WTC11 (cell line): ENCODE measurements at regions not wholly inside any gene's neighbourhood (a gene's known extent, or its start where the extent isn't known, plus 50 kb on each side); places are given as distances from the start of the nearest gene placed in this dataset.

Experiments used
- AFF4 ChIP-seq: sonication (generic); formaldehyde crosslinking; IDR thresholded peaks from 2 replicates; pipeline ENCODE4 v1.8.1; 2023; ENCODE audit warnings: mild to moderate bottlenecking, missing genetic modification reagents, borderline replicate concordance
- AR ChIP-seq: fragments of 250-450 bp; sonication (Bioruptor Pico); IDR thresholded peaks from 2 replicates; pipeline ENCODE4 v1.9.0; 2021; ENCODE audit warnings: mild to moderate bottlenecking
- ATF1 ChIP-seq: sonication (generic); formaldehyde crosslinking; IDR thresholded peaks from 2 replicates; pipeline ENCODE4 v1.8.1; 2023; ENCODE audit warnings: mild to moderate bottlenecking, moderate library complexity, missing genetic modification reagents
- ATF6 ChIP-seq: sonication (generic); formaldehyde crosslinking; IDR thresholded peaks from 2 replicates; pipeline ENCODE4 v1.8.1; 2023; ENCODE audit warnings: mild to moderate bottlenecking, missing genetic modification reagents
- CBFB ChIP-seq: sonication (generic); formaldehyde crosslinking; IDR thresholded peaks from 2 replicates; pipeline ENCODE4 v1.8.1; 2022; ENCODE audit warnings: mild to moderate bottlenecking, low read depth, missing genetic modification reagents
- CTCF ChIP-seq: fragments of 200-600 bp; IDR thresholded peaks from 2 replicates; pipeline ENCODE4 v1.8.0; 2022; ENCODE audit warnings: antibody characterized with exemption
- GRHL2 ChIP-seq: fragments of 250-450 bp; sonication (Bioruptor Pico); IDR thresholded peaks from 2 replicates; pipeline ENCODE4 v1.8.0; 2022; ENCODE audit warnings: mild to moderate bottlenecking, moderate library complexity; ENCODE audit not compliant: insufficient replicate concordance, severe bottlenecking
- HMGA2 ChIP-seq: fragments of 250-450 bp; sonication (Bioruptor Pico); IDR thresholded peaks from 2 replicates; pipeline ENCODE4 v1.4.0; 2021; ENCODE audit warnings: mild to moderate bottlenecking, moderate library complexity
- IRF1 ChIP-seq: sonication (generic); formaldehyde crosslinking; IDR thresholded peaks from 2 replicates; pipeline ENCODE4 v1.8.0; 2023; ENCODE audit warnings: missing genetic modification reagents
- JUN ChIP-seq: sonication (generic); formaldehyde crosslinking; IDR thresholded peaks from 2 replicates; pipeline ENCODE4 v1.8.0; 2023; ENCODE audit warnings: mild to moderate bottlenecking, missing genetic modification reagents
- NFE2L1 ChIP-seq: sonication (generic); formaldehyde crosslinking; IDR thresholded peaks from 2 replicates; pipeline ENCODE4 v1.8.1; 2023; ENCODE audit warnings: missing genetic modification reagents
- ZNF232 ChIP-seq: sonication (generic); formaldehyde crosslinking; IDR thresholded peaks from 2 replicates; pipeline ENCODE4 v1.8.0; 2022; ENCODE audit warnings: mild to moderate bottlenecking, missing genetic modification reagents

DNA sequence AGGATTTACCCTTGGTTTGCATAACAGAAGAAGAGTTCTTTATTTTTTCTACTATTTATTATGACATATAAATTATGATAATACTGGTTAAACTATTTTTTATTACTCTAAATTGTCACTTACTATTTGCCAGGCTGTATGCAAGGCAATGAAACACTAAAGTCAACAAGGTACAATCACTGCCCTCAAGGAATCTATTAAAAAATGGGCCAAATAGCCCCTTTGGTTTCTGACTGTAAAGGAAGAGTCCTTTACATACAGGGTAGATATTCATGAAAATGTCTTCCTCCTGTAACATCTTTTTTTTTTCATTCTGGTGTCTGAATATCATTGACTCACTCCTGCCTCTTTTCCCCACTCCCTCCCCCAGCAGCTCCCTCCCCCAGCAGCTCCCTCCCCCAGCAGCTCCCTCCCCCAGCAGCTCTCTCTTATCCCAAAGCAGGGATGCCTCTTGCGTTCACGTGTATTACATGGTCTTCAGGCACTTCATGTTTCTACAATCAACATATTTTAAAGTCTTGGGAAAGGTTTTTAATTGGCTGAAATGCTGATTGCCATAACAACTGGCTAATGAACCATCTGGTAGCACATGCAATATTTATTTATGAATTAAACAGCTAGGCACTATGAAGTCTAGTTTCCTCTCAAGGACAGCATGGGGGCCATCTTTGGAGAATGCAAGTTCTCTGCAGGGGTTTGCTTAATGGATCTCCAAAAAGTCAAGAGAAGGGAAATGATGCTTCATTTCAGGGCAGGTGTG lies 400.4 kb upstream of the PLXNA2 start:
- no peak for TF ChIP-seq CTCF
- no peak for TF ChIP-seq AFF4
- TF ChIP-seq ATF6 (CRISPR knock-in tag): no peak
- TF ChIP-seq ATF1 (CRISPR knock-in tag): no peak
- no peak for TF ChIP-seq IRF1 (CRISPR knock-in tag)
- TF ChIP-seq HMGA2 (CRISPR knock-in tag): no peak
- TF ChIP-seq JUN (CRISPR knock-in tag): no peak
- TF ChIP-seq AR (CRISPR knock-in tag): no peak
- TF ChIP-seq NFE2L1: no peak
- TF ChIP-seq ZNF232 (CRISPR knock-in tag): no peak
- TF ChIP-seq GRHL2: no peak
- no peak for TF ChIP-seq CBFB (CRISPR knock-in tag)
